ENCODE measurements at regions not wholly inside any gene's neighbourhood (a gene's known extent, or its start where the extent isn't known, plus 50 kb on each side); places are given as distances from the start of the nearest gene placed in this dataset.

GRCh38 chr18:22470248-22471235 is 52.8 kb upstream of the CTAGE1 start:
- Histone ChIP-seq H3K4me2 (peak overlapping the region; percentile 64), H3K4me1 (peaks cover 53% of the 10 kb centered on the region), H3K27ac (peak overlapping the region; percentile 75 to 94), H3K4me3 (no peak overlapping the region), H3K9me3 (peaks cover 9% of the 10 kb centered on the region)
- ATAC-seq (no peak), DNase-seq (ENCODE audit: low read depth in 1 of 2, low spot score in 1 of 2) (peak in 1 of 2 experiments; percentile 24), FAIRE-seq (no peak)
- ChIA-PET POLR2A (no interaction called here), CTCF (no interaction called here)
- WGBS (ENCODE audit: missing lambda C conversion rate), result 13% methylated on average over 8 of the region's 12 CpGs
- TF ChIP-seq RNF2 (IDR thresholded peaks at IDR 0.05; ENCODE audit: borderline replicate concordance, low read depth) (no peak), GATA3 (IDR thresholded peaks at IDR 0.05; ENCODE audit: borderline replicate concordance) (0 out of 2 replicates have a peak, but pooled peaks have one; percentile 39), MAX (IDR thresholded peaks at IDR 0.05) (peak; percentile 52; the same call in 1 of the 2 replicates), BCL3 (IDR thresholded peaks at IDR 0.05) (no peak), KDM5A (IDR thresholded peaks at IDR 0.05) (no peak)

- FAIRE-seq (no peak), DNase-seq (ENCODE audit: low read depth in 1 of 2, low spot score in 1 of 2) (no peak), ATAC-seq (no peak)
- Histone ChIP-seq H3K4me1 (peaks cover 48% of the 10 kb centered on the region), H3K27ac (peak overlapping the region; percentile 75 to 94; a peak in 5 of 6 replicates), H3K4me2 (no peak overlapping the region; the same call in 2 of the 3 replicates), H3K4me3 (no peak overlapping the region), H3K9me3 (peaks cover 9% of the 10 kb centered on the region)
- CTCF ChIA-PET, result interaction anchor here (1.0 kb wide), 1 partner anchor 9 kb away, joined by 4 read pairs; no protein-coding TSS in a partner anchor
- POLR2A ChIA-PET, result no interaction called here
- 93% methylated on average over 8 of the region's 8 CpGs for WGBS (ENCODE audit: missing lambda C conversion rate)
- TF ChIP-seq HES2 (IDR thresholded peaks at IDR 0.05), result no peak
- TF ChIP-seq GATA3 (IDR thresholded peaks at IDR 0.05; ENCODE audit: borderline replicate concordance), result no peak
- no peak for TF ChIP-seq NR3C1 (IDR thresholded peaks at IDR 0.05)
- TF ChIP-seq ZSCAN20 (CRISPR knock-in tag; IDR thresholded peaks at IDR 0.05), result no peak
- no peak for TF ChIP-seq POLR2AphosphoS2 (conservative IDR thresholded peaks at IDR 0.05; ENCODE audit: low read length)
- TF ChIP-seq ZC3H11A (IDR thresholded peaks at IDR 0.05), result no peak
- no peak for TF ChIP-seq ZNF302 (CRISPR knock-in tag; IDR thresholded peaks at IDR 0.05)
- TF ChIP-seq HOXB13 (CRISPR knock-in tag; IDR thresholded peaks at IDR 0.05; ENCODE audit: low read depth), result no peak
- TF ChIP-seq ELK1 (IDR thresholded peaks at IDR 0.05; ENCODE audit: low read depth, low read length), result no peak
- TF ChIP-seq ATOH8 (CRISPR knock-in tag; IDR thresholded peaks at IDR 0.05; ENCODE audit: low read depth), result no peak
- no peak for TF ChIP-seq CTCF (IDR thresholded peaks at IDR 0.05)
- TF ChIP-seq RFX5 (IDR thresholded peaks at IDR 0.05), result no peak
- TF ChIP-seq RNF2 (IDR thresholded peaks at IDR 0.05; ENCODE audit: borderline replicate concordance, low read depth), result no peak
- TF ChIP-seq HEYL (CRISPR knock-in tag; IDR thresholded peaks at IDR 0.05), result no peak
- TF ChIP-seq E2F6 (IDR thresholded peaks at IDR 0.05; ENCODE audit: borderline replicate concordance, low read depth), result no peak
- TF ChIP-seq BCL3 (IDR thresholded peaks at IDR 0.05), result no peak
- TF ChIP-seq EHF (CRISPR knock-in tag; IDR thresholded peaks at IDR 0.05), result no peak
These were observed 53.9 kb upstream of the CTAGE1 start for GRCh38 chr18:22471546-22472131.
